ENCODE measurements at regions not wholly inside any gene's neighbourhood (a gene's known extent, or its start where the extent isn't known, plus 50 kb on each side); places are given as distances from the start of the nearest gene placed in this dataset.

- TF ChIP-seq POLR2A (IDR thresholded peaks at IDR 0.05; ENCODE audit: extremely low read depth, insufficient read length) (no peak), MAX (IDR thresholded peaks at IDR 0.05; ENCODE audit: low read depth, low read length) (no peak), CTCF (IDR thresholded peaks at IDR 0.05; ENCODE audit: low read depth, low read length) (no peak), MYC (IDR thresholded peaks at IDR 0.05; ENCODE audit: low read depth, low read length) (no peak)
Observed at GRCh38 chr2:120849278-120849677, 113.6 kb downstream of the GLI2 start.

Measured in NB4 (cell line).